ENCODE measurements at regions not wholly inside any gene's neighbourhood (a gene's known extent, or its start where the extent isn't known, plus 50 kb on each side); places are given as distances from the start of the nearest gene placed in this dataset.
"Not testable (repeated sequence)": the region's sequence is repeated elsewhere in the genome, so short reads cannot be mapped to it uniquely, and the experiment has no call there.

DNA sequence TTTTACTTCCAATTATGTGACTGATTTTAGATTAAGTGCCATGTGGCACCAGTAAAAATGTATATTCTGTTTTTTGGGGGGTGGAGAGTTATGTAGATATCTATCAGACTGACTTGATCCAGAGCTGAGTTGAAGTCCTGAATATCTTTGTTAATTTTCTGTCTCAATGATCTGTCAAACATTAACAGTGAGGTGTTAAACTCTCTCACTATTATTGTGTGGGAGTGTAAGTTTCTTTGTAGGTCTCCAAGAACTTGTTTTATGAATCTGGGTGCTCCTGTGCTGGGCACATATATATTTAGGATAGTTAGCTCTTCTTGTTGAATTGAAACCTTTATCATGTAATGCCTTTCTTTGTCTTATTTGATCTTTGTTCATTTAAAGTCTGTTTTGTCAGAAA is 276.5 kb upstream of the USP25 start:
- H3K36me3 ChIP-seq: no peaks in the 10 kb centered on the region
- no peaks in the 10 kb centered on the region for H3K4me1 ChIP-seq
- no peaks in the 10 kb centered on the region for H3K9me3 ChIP-seq
- H3K27ac ChIP-seq (replicated peaks in 1 of 4): no peak overlapping the region
- no peak for DNase-seq (ENCODE audit: extremely low spot score)
- no peak overlapping the region for H3K4me3 ChIP-seq
- no peaks in the 10 kb centered on the region for H3K27me3 ChIP-seq
- intact Hi-C loops (cut with DNase I): no loop called here
- TF ChIP-seq, protein P1, sequence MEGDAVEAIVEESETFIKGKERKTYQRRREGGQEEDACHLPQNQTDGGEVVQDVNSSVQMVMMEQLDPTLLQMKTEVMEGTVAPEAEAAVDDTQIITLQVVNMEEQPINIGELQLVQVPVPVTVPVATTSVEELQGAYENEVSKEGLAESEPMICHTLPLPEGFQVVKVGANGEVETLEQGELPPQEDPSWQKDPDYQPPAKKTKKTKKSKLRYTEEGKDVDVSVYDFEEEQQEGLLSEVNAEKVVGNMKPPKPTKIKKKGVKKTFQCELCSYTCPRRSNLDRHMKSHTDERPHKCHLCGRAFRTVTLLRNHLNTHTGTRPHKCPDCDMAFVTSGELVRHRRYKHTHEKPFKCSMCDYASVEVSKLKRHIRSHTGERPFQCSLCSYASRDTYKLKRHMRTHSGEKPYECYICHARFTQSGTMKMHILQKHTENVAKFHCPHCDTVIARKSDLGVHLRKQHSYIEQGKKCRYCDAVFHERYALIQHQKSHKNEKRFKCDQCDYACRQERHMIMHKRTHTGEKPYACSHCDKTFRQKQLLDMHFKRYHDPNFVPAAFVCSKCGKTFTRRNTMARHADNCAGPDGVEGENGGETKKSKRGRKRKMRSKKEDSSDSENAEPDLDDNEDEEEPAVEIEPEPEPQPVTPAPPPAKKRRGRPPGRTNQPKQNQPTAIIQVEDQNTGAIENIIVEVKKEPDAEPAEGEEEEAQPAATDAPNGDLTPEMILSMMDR (IDR thresholded peaks at IDR 0.05): no peak
- TF ChIP-seq POLR2AphosphoS5 (IDR thresholded peaks at IDR 0.05): no peak
- no peak for TF ChIP-seq EP300 (IDR thresholded peaks at IDR 0.05)
- no peak for TF ChIP-seq POLR2A (IDR thresholded peaks at IDR 0.05; ENCODE audit: low read depth)

DNA sequence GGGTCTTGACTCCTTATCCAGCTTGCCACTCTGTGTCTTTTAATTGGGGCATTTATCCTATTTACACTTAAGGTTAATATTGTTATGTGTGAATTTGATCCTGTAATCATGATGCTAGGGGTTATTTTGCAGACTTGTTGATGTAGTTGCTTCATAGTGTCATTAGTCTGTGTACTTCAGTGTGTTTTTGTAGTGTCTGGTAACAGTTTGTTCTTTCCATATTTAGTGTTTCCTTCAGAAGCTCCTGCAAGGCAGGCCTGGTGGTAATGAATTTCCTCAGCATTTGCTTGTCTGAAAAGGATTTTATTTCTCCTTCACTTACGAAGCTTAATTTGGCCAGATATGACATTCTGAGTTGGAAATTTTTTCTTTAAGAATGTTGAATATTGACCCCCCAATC is 276.0 kb upstream of the USP25 start:
- H3K27me3 ChIP-seq; intact Hi-C loops (cut with DNase I); H3K4me3 ChIP-seq; H3K9me3 ChIP-seq; H3K27ac ChIP-seq (replicated peaks in 1 of 4); H3K36me3 ChIP-seq; DNase-seq (ENCODE audit: extremely low spot score); H3K4me1 ChIP-seq: not testable (repeated sequence)
- 83% methylated on average over 1 of the region's 1 CpG for WGBS

- intact Hi-C loops (cut with DNase I); H3K4me1 ChIP-seq; H3K27me3 ChIP-seq; H3K9me3 ChIP-seq; H3K4me3 ChIP-seq; DNase-seq (ENCODE audit: extremely low spot score); H3K36me3 ChIP-seq; H3K27ac ChIP-seq (replicated peaks in 1 of 4): not testable (repeated sequence)
- WGBS: 95% methylated on average over 2 of the region's 2 CpGs
These were observed 274.9 kb upstream of the USP25 start for GRCh38 chr21:15454931-15455330.

DNA sequence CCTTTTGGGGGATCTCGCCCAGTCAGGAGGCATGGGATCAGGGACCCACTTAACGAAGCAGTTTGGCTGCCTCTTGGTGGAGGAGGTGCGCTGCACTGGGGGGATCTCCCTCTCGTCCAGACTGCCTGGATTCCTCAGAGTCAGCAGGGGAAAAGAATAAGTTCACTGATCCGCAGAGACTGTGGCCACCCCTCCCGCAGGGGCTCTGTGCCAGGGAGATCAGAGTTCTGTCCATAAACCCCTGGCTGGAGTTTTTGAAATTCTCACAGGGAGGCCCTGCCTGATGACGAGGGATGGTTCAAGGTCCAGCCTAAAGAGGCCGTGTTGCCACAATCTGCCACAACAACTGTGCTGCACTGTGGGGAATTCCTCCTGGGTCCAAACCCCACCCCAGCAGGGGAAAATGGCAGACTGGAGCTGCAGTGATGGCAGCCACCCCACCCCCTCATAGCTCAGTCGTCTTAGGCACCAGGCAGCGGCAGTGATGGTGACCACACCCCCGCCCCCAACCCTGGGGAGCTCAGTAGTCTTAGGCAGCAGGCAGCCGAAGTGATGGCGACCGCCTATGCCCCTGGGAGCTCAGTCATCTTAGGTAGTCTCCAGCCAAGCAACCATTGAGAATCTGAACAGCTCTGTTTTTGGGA is 273.8 kb upstream of the USP25 start:
- WGBS: 85% methylated on average over 8 of the region's 14 CpGs
- no peaks in the 10 kb centered on the region for H3K27me3 ChIP-seq
- H3K36me3 ChIP-seq: no peaks in the 10 kb centered on the region
- no peaks in the 10 kb centered on the region for H3K9me3 ChIP-seq
- intact Hi-C loops (cut with DNase I): no loop called here
- no peak overlapping the region for H3K4me3 ChIP-seq
- TF ChIP-seq, protein P1 (IDR thresholded peaks at IDR 0.05): no peak
- TF ChIP-seq POLR2AphosphoS5 (IDR thresholded peaks at IDR 0.05): no peak
- no peak overlapping the region for H3K27ac ChIP-seq (replicated peaks in 1 of 4)
- no peaks in the 10 kb centered on the region for H3K4me1 ChIP-seq
- DNase-seq (ENCODE audit: extremely low spot score): no peak

GRCh38 chr21:15457965-15458364 is 271.8 kb upstream of the USP25 start:
- no peak for DNase-seq (ENCODE audit: extremely low spot score)
- Histone ChIP-seq H3K27ac (replicated peaks in 1 of 4) (no peak overlapping the region), H3K36me3 (no peaks in the 10 kb centered on the region), H3K4me3 (no peak overlapping the region), H3K9me3 (no peaks in the 10 kb centered on the region), H3K4me1 (no peaks in the 10 kb centered on the region), H3K27me3 (no peaks in the 10 kb centered on the region)
- 89% methylated on average over 3 of the region's 3 CpGs for WGBS
- TF ChIP-seq, protein P1 (IDR thresholded peaks at IDR 0.05): no peak
- intact Hi-C loops (cut with DNase I): no loop called here

DNA sequence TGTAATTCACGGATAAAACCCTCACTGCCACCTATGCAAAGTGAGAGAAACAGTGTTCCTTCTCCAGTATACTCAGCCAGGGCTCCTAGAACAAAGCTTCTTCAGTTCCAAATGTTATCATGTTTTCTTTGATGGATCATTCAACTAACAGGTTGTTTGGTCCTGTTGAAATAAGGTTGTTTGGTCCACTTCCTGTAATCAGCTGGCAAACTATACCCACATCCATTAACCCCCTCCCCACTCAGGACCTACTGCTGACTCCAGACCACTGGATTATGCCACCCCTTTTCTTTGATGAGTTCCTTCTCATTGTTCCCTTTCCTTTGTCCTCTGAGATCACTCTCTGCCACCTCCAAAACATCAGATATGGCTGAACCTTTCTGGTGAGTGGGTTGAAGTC is 267.7 kb upstream of the USP25 start:
- H3K27ac ChIP-seq (replicated peaks in 1 of 4): no peak overlapping the region
- H3K27me3 ChIP-seq: no peaks in the 10 kb centered on the region
- WGBS: 80% methylated on average over 1 of the region's 1 CpG
- intact Hi-C loops (cut with DNase I): no loop called here
- no peaks in the 10 kb centered on the region for H3K9me3 ChIP-seq
- no peak overlapping the region for H3K4me3 ChIP-seq
- TF ChIP-seq POLR2A (IDR thresholded peaks at IDR 0.05; ENCODE audit: low read depth) (no peak), EP300 (IDR thresholded peaks at IDR 0.05) (no peak), POLR2AphosphoS5 (IDR thresholded peaks at IDR 0.05) (no peak)
- TF ChIP-seq, protein P1 (IDR thresholded peaks at IDR 0.05): no peak
- H3K4me1 ChIP-seq: no peaks in the 10 kb centered on the region
- H3K36me3 ChIP-seq: no peaks in the 10 kb centered on the region
- no peak for DNase-seq (ENCODE audit: extremely low spot score)

Measured in esophagus muscularis mucosa (tissue), 4 donors.